DMS53 treated with DMSO at 0.1 percent for 48 hours (cell line): ENCODE measurements at regions not wholly inside any gene's neighbourhood (a gene's known extent, or its start where the extent isn't known, plus 50 kb on each side); places are given as distances from the start of the nearest gene placed in this dataset.
"Not testable (repeated sequence)": the region's sequence is repeated elsewhere in the genome, so short reads cannot be mapped to it uniquely, and the experiment has no call there.

Source experiments
- DNase-seq: peaks from one replicate; lab custom pipeline; 2025; ENCODE audit not compliant: unreplicated experiment; lab: John Stamatoyannopoulos, UW

DNA sequence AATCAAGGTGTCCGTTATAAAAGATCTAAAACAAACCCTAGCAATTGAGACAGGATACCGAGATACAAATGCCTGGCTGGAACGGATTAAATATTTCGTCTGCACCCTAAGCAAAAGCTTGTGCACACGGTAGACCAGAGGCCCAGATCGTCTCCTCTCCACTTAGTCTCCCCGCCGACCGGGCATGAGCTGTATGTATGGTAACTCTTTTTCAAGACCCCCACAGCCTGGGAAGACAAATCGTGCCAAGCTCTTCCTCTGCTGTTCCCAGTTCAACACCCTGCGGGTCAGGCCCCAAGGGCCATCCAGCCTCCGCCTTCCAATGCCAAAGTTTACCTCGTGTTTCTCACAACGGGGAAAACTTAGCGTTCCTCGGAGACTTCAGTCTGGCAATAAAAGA lies 285.7 kb upstream of the GALNT17 start:
- no peak for DNase-seq

DNA sequence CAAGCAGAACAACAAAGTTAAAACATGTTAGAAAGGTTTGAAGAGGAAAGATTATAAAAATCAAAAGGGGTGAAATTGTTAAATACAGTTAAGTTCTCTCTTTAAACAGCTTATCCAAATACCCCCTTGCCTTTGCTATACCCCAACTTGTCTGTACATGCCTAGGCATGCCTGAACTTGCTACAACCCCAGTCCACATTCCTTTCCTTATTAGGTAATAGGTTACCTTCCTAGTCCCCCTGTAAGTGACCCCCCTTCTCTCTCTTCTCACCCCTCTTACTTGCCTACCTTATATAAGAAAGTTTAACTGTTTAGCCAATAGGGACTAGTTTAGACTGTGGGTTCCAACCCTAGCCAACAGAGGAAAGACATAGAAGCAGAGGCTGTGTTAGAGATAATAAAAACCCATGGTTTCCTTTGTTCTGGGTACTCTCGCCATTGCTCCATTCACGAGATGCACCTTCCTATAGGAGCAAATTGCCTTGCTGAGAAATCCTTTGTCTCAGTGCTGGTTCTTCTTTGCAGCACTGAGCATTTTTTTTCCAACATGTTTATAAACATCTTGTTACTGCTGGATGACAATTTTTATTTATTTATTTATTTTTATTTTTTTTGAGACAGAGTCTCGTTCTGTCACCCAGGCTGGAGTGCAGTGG lies 282.2 kb upstream of the GALNT17 start:
- DNase-seq: no peak

DNA sequence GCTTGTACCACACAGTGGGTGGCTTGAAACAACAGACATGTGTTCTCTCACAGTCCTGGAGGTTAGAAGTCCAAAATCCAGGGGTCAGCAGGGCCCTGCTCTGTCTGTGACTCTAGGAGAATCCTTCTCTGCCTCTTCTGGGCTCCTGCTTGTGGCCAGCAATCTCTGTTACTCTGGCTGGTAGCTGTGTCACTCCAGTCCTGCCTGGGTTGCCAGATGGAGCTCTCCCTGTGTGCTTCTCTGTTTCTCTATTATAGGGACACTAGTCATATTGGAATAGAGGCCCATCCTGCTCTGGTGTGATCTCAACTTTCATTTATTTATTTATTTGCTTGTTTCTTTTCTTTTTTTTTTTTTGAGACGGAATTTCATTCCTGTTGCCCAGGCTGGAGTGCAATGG lies 276.6 kb upstream of the GALNT17 start:
- DNase-seq: no peak

DNA sequence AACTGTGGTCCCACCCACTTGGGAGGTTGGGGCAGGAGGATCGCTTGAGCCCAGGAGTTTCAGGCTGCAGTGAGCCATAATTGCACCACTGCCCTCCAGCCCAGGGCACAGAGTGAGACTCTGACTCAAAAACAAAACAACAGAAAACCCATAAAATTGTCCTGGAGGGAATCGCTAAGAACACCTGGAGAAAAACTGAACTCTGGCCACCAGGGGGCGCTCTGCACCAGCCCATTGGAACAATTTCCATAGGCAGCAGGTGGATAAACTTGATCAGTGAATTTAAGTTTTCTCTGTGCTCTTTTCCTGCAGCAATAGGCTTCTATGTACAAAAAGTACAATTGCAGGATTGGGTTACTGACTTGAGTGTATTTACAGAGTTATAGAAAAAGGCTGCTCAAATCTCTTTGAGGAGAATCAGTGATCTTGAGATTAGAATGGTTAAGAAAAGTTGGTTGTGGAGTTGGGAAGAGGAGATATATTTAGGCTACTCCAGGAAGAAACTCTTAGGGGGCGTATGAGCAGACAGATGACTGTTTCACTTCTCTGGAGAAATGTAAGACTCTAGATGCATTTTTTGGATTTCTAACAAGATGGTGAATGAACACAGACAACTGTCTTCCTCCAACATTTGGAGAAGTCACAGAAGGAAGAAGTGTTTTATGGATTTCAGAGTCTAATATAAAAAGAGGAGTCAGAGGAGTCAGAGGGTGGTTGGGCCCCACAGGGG lies 274.9 kb upstream of the GALNT17 start:
- DNase-seq: peak; percentile 40

DNA sequence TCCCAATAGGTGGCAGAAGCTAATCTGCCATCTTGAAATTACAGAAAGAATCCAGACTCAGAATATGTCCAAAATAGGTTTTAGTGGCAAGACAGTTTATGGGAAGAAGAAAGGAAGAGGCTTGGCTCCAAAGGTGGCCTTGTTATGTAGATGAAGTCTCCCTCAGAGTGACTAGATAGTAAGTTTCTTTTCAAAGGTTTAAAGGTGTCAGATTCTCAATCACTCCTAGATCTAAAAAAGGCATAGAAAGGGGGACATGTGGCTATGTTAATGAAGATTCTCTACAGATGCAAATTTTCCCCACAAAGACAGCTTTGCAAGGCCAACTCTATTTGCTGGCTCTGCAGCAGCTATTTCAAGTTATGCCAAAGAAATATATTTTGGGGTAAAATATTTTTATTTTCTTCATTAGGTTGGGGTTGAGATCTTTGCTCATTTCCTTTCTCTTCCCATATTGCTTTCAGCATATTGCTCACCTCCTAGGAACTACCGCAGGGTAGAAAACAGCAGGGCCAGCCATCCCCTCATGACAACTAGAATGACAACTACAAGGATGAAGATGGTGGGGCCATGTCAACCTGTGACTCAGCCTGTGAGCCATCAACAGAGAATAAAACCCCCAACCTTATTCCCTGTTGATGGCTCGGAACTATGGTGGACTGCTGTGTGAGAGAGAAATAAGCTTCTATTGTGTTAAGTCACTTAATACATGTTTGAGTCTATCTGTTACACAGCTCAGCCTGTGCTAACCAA lies 274.0 kb upstream of the GALNT17 start:
- no peak for DNase-seq

DNA sequence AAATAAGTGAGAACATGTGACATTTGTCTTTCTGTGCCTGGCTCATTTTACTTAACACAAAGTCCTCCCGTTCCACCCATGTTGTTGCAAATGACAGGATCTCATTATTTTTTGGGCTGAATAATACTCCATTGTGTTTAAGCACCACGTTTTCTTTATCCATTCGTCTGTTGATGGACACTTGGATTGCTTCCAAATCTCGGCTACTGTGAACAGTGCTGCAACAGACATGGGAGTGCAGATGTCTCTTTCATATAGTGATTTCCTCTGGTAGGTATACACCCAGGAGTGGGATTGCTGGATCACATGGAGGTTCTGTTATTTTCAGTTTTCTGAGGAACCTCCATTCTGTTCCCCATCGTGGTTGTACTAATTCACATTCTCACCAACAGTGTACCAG lies 264.4 kb upstream of the GALNT17 start:
- DNase-seq: no peak

DNA sequence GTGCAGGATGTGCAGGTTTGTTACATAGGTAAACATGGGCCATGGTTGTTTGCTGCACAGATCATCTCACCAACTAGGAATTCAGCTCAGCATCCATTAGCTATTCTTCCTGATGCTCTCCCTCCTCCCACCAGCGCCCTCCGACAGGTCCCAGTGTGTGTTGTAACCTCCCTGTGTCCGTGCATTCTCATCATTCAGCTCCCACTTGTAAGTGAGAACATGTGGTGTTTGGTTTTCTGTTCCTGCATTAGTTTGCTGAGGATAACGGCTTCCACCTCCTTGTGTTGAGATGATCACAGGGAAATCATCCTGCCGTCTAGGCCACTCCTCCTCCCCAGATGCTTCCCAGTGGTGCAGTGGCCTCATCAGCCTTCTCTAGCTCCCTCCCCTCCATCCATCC lies 261.6 kb upstream of the GALNT17 start:
- DNase-seq: no peak

DNA sequence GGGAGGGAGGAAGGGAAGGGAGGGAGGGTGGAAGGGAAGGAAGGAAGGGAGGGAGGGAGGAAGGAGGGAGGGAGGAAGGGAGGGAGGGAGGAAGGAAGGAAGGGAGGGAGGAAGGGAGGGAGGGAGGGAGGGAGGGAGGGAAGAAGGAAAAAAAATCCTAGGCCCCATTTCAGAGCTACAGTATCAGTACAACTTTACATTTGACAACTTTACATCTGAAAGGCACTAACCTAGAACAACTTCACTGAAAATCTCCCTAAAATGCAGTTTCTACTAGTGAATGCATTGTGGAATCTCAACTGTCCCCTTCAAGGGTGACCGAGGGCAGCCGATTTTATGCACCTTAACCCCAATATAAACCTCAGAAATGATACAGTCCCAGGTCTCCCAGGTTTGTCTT lies 259.8 kb upstream of the GALNT17 start:
- DNase-seq: no peak

DNA sequence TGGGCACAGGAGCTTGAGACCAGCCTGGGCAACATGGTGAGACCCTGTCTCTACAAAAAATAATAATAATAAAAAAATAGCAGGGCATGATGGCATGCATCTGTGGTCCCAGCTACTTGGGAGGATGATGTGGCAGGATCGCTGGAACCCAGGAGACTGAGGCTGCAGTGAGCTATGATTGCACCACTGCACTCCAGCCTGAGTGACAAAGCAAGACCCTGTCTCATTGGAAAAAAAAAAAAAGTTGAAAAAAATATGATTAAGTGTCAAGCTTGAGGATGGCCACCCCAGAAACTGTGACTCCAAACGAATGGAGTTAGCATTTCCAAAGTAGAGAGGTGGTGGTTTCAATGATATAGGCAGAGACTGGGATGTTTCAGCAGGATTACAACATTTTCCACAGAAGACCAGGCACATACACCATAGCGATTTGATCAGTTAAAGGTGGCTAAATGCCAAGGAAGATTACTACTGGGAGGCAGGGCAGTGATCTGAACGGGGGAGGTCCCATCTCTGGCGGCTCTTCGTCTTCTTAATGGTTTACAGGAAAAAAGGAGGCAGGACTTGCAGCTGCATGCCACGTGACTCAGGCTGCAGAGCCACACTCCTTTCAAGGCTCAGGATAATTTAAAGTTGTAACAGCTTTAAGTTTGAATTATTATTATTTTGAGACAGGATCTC lies 250.6 kb upstream of the GALNT17 start:
- no peak for DNase-seq

DNA sequence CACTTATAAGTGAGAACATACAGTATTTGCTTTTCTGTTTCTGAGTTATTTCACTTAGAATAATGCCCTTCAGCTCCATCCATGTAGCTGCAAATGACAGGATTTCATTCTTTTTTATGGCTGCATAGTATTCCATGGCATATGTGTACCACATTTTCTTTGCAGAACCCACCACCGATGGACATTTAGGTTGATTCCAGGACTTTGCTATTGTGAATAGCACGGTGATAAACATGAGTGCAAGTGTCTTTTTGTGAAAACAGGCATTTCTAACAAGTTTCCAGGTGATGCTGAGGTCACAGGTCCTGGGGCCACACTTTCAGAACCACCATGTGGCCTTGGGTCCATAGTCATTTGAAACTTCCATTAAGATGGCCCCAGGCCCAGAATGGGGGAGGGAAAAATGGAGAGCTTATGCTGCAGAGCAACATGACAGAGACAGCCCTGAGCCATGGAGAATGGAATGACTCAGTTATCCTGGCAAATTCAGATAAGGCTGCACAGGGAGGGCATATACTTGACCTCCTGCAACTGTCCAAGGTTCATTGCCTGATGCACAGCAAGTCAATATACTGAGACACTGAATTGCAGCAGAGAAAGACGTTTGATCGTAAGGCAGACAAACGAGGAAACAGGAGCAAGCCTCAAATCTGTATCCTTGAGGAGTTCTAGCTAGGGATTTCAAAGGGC lies 248.0 kb upstream of the GALNT17 start:
- DNase-seq: no peak

DNA sequence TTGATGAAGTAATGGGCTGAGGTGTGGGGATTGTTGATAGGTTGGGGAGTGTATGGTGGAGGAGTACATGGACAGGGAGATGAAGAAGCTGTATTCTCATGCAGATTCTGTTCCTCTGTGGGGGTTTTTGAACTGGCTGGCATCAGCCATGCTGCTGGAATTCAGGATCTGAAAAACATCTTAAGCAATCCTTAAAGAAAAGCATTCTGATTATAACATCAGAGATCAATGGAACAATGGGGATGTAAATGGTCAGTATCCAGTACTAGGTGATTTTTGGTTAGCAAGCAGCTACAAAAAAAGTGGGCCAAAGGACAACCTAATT lies 247.5 kb upstream of the GALNT17 start:
- no peak for DNase-seq

DNA sequence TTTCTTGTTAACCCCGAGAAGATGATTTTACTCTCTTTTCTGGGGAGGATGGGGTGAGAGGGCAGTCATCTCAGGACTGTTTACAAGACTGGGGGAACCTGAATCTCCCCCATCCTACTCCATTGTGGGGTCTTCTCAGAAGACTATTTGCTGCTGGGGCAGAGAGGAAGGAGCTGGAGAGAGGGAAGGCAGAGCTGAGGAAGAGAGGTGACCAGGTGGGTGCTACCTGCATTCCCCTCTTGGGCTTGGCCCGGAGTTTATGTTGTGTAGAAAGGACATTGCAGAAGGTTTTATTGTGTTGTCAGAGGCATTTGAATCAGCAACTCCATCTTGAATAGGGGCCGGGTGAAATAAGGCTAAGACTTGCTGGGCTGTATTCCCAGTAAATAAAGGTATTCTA lies 247.1 kb upstream of the GALNT17 start:
- no peak for DNase-seq

DNA sequence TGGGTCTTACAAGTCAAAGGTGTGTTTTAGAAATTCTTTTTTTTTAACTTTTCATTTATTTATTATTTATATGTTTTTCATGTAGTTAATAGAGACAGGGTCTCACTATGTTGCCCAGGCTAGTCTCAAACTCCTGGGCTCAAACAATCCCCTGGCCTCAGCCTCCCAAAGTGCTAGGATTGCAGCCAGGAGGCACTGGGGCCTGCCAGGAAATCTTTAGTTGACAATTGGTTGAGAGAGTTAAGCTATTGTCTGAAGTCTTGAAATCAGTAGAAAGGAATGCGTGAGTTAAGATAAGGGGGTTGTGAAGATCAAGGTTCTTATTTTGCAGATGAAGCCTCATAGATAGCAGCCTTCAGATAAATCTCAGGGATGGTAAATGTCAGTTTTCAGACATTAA lies 245.4 kb upstream of the GALNT17 start:
- DNase-seq: no peak

DNA sequence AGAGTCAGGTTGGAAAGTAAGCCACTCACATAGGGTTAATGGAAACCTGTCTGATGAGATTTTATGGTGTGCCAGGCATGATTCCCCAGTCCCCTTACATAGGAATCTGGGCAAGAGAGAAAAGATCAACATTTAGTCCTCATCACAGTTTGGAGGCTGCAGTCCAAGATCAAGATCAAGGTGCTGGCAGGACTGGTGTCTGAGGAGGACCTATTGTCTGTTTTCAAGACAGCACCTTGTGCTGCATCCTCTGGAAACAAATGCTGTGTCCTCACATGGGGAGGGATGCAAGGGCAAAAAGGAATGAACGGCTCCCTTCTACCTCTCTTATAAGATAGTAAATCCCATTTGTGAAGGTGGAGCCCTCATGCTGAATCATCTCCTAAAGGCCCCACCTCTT lies 244.8 kb upstream of the GALNT17 start:
- DNase-seq: no peak

DNA sequence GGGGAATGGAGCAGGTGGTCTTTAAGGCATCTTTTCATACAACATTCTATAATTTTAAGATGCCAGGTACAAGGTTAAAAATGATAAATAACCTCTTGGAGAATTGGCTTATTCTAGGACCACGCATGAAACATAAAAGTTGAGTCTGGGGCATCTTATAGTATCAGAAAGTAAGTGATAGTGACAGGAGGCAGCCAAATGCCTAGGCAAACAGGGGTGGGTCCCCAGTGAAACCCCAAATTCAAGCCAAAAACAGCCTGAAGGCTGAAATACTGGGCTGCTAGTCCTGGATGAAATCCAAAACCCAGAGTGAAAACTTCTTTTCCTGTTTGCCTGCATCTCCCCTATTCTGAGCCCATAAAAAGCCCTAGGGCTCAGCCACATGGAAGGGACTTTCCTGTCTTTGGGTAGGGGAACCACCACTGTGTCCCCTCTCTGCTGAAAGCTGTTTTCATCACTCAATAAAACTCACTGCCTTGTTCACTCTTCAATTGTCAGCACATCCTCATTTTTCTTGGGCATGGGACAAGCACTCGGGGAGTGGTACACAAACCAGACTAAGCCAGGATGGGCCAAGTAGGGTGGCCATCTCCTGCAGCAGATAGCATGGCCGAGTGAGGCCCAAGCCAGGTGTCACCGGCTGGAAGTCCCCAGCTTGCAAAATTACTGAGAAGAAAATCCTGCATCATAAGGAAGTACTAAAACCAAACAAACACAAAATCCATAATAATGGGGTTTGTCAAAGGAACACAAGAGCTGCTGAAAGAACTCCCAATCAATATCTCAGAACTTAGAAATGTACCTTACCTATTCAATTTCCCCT lies 241.6 kb upstream of the GALNT17 start:
- no peak for DNase-seq

DNA sequence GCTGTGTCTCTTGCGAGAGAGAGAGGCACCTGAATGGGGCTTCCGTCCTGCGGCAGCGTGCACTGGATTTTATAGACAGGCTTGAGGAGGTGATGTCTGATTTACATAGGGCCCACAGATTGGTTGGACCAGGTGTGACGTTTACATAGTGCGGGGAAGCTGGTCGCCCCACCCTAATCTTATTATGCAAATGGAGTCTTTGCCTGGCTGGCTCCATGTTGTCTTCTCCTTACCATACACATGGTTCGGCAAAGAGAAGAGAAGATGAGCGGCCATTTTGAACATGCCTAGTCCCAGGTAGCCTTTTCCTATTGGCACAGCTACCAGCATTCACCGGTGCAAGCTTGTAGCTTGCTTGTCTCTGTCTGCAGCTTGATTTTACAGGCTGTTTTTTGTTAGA lies 238.5 kb upstream of the GALNT17 start:
- DNase-seq: no peak

DNA sequence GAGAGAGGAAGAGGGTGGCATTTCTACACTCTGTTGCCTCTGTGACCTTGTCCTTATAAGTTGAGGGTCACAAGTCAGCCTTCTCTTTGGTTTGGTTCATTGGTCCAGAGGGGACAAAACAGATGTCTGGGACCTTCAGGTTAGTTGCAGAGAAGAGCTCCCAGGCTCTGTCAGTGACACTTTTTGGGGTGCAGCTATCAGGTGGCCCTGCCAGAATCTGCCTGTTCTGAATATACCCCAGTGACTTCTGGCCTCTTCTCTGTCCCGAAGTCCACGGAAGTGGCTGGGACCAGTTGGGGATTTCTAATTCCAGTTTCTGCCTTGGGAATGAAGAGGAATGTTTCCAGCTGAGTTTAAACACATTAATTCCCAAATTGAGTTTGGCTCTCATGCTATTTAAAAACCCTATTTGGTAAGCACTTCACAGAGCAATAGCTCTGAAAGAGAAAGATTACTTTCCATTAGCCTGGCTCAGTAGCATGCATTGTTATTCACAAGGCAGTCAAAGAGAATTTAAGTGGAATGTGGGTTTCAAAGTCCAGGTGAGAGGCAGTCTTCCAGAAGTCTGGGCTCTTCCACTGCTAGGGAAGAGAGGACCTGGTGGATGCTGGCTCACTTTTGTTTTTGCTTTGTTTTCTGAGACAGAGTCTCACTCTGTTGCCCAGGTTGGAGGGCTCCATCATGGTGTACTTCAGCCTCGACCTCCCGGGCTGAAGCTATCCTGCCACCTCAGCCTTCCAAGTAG lies 237.8 kb upstream of the GALNT17 start:
- DNase-seq: no peak

DNA sequence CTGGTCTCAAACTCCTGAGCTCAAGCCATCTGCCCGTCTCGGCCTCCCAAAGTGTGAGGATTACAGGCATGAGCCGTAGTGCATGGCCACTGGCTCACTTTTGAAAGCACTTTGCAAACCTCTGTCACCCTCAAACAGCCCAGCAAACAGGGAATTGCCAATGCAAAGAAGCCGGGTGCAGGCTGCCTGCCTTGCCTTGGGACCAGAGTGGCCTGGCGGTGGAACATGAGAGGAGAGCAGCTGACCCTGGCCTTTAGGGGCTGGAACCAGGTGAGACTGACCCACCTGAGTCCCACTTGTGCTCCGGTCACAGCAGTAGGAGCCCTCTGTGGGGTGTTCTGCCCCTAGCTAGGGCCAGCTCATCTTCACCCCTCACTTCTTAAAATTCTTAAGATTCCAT lies 237.1 kb upstream of the GALNT17 start:
- DNase-seq: no peak

DNA sequence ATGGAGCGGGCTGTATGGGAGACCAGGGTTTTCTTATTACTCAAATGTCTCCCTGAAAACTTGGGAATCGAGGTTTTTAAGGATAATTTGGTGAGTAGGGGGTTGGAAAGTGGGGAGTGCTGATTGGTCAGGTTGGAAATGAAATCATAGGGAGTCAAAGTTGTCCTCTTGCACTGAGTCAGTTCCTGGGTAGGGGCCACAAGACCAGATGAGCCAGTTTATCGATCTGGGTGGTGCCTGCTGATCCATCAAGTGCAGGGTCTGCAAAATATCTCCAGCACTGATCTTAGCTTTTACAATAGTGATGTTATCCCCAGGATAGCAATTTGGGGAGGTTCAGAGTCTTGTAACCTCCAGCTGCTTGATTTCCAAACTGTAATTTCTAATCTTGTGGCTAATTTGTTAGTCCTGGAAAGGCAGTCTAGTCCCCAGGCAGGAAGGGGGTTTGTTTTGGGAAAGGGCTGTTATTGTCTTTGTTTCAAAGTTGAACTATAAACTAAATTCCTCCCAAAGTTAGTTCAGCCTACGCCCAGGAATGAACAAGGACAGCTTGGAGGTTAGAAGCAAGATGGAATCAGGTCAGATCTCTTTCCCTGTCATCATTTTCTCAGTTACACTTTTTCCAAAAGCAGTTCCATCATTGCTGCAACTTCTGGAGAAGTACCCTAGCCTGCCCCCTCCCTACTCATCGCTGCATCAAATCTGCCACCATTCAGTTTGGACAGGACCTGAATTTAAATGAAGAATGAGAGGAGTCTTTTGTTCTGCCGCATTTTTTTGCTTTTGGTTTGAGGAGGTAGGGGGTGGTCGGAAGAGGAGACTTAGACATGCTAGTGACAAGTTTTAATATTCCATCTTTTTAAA lies 236.4 kb upstream of the GALNT17 start:
- DNase-seq: not testable (repeated sequence)
